ENCODE measurements at regions not wholly inside any gene's neighbourhood (a gene's known extent, or its start where the extent isn't known, plus 50 kb on each side); places are given as distances from the start of the nearest gene placed in this dataset.

- TF ChIP-seq SP1 (IDR thresholded peaks at IDR 0.05) (no peak), FOXK2 (IDR thresholded peaks at IDR 0.05) (no peak), NFRKB (IDR thresholded peaks at IDR 0.05) (no peak), BHLHE40 (IDR thresholded peaks at IDR 0.05; ENCODE audit: borderline replicate concordance) (no peak), TARDBP (IDR thresholded peaks at IDR 0.05) (no peak), FOXM1 (IDR thresholded peaks at IDR 0.05; ENCODE audit: borderline replicate concordance) (no peak), ZNF384 (IDR thresholded peaks at IDR 0.05) (no peak), SUZ12 (IDR thresholded peaks at IDR 0.05) (no peak), ARNT (IDR thresholded peaks at IDR 0.05) (no peak), ELF4 (IDR thresholded peaks at IDR 0.05) (no peak), CTBP1 (IDR thresholded peaks at IDR 0.05; ENCODE audit: borderline replicate concordance) (no peak), HDGF (IDR thresholded peaks at IDR 0.05; ENCODE audit: borderline replicate concordance) (no peak), FOXA1 (IDR thresholded peaks at IDR 0.05) (no peak)
Observed at GRCh38 chr2:97354576-97354975, 235.1 kb downstream of the ANKRD36B start.
